Smooth muscle cell (in vitro differentiated cells): ENCODE measurements at regions not wholly inside any gene's neighbourhood (a gene's known extent, or its start where the extent isn't known, plus 50 kb on each side); places are given as distances from the start of the nearest gene placed in this dataset.
A peak's percentile ranks its signal among the peaks of the same experiment; 100 is the strongest.

Experiments
- DNase-seq: peaks from one replicate; lab custom pipeline; 2025; ENCODE audit not compliant: unreplicated experiment; lab: John Stamatoyannopoulos, UW
- H2AFZ ChIP-seq: fragments of 200-600 bp; sonication (generic); 2 replicates; pipeline ENCODE4 v1.6.0; 2016; ENCODE audit warnings: antibody characterized with exemption, low read depth, mild to moderate bottlenecking
- H3F3A ChIP-seq: fragments of 200-600 bp; sonication (generic); 2 replicates; pipeline ENCODE4 v1.6.0; 2017; ENCODE audit warnings: antibody characterized with exemption, low read depth
- H3K27ac ChIP-seq: fragments of 200-600 bp; sonication (generic); 2 replicates; pipeline ENCODE4 v1.5.1; 2016; ENCODE audit warnings: low read depth, mild to moderate bottlenecking
- H3K27me3 ChIP-seq: fragments of 200-600 bp; sonication (generic); 2 replicates; pipeline ENCODE4 v1.6.1; 2016; ENCODE audit warnings: low read depth, mild to moderate bottlenecking
- H3K36me3 ChIP-seq: fragments of 200-600 bp; sonication (generic); 2 replicates; pipeline ENCODE4 v1.5.1; 2016; ENCODE audit warnings: low read depth
- H3K4me1 ChIP-seq: fragments of 200-600 bp; sonication (generic); 2 replicates; pipeline ENCODE4 v1.5.1; 2016; ENCODE audit warnings: low read depth
- H3K4me2 ChIP-seq: fragments of 200-600 bp; sonication (generic); 2 replicates; pipeline ENCODE4 v1.6.0; 2016; ENCODE audit warnings: mild to moderate bottlenecking
- H3K4me3 ChIP-seq: fragments of 200-600 bp; sonication (generic); 2 replicates; pipeline ENCODE4 v1.5.1; 2016; ENCODE audit warnings: mild to moderate bottlenecking
- H3K79me2 ChIP-seq: fragments of 200-600 bp; sonication (generic); 2 replicates; pipeline ENCODE4 v1.6.0; 2016; ENCODE audit warnings: low read depth, mild to moderate bottlenecking
- H3K9ac ChIP-seq: fragments of 200-600 bp; sonication (generic); 2 replicates; pipeline ENCODE4 v1.6.0; 2016; ENCODE audit warnings: low read depth
- H3K9me3 ChIP-seq: fragments of 200-600 bp; sonication (generic); replicated peaks from 2 replicates; pipeline ENCODE4 v1.5.1; 2016; ENCODE audit warnings: low read depth
- H4K20me1 ChIP-seq: fragments of 200-600 bp; sonication (generic); 2 replicates; pipeline ENCODE4 v1.6.0; 2016; ENCODE audit warnings: low read depth
- CTCF ChIP-seq: fragments of 200-600 bp; sonication (generic); IDR thresholded peaks from 2 replicates; pipeline ENCODE4 v1.5.1; 2017; ENCODE audit warnings: borderline replicate concordance, mild to moderate bottlenecking, antibody characterized with exemption; ENCODE audit not compliant: insufficient read depth, poor library complexity, severe bottlenecking
- WGBS: methylation state at CpG from one replicate; pipeline ENCODE4 v1.1.7; 2016; ENCODE audit warnings: low lambda C conversion rate; 5-methylcytosine and 5-hydroxymethylcytosine counted together

- Histone ChIP-seq H3K27ac (no peak overlapping the region), H3F3A (no peaks in the 10 kb centered on the region), H3K27me3 (peaks cover 51% of the 10 kb centered on the region), H2AFZ (no peak overlapping the region), H3K4me3 (no peak overlapping the region), H3K4me1 (no peaks in the 10 kb centered on the region), H3K36me3 (no peaks in the 10 kb centered on the region), H3K9ac (no peak overlapping the region), H4K20me1 (no peaks in the 10 kb centered on the region), H3K9me3 (no peaks in the 10 kb centered on the region), H3K4me2 (no peak overlapping the region), H3K79me2 (no peaks in the 10 kb centered on the region)
- no peak for DNase-seq
- 81% methylated on average over 3 of the region's 3 CpGs for WGBS
- no peak for TF ChIP-seq CTCF
Measured at GRCh38 chr9:36744678-36745077, 172.0 kb downstream of the MELK start.

GRCh38 chr9:36745977-36746376 lies 173.3 kb downstream of the MELK start:
- Histone ChIP-seq H3K79me2 (no peaks in the 10 kb centered on the region), H3K4me3 (no peak overlapping the region), H3K36me3 (no peaks in the 10 kb centered on the region), H3K27me3 (peaks cover 51% of the 10 kb centered on the region), H3K9ac (no peak overlapping the region), H3K9me3 (no peaks in the 10 kb centered on the region), H3F3A (no peaks in the 10 kb centered on the region), H3K4me1 (no peaks in the 10 kb centered on the region), H3K27ac (no peak overlapping the region), H2AFZ (no peak overlapping the region), H3K4me2 (no peak overlapping the region), H4K20me1 (no peaks in the 10 kb centered on the region)
- no peak for DNase-seq
- TF ChIP-seq CTCF: no peak
- WGBS: 84% methylated on average over 11 of the region's 11 CpGs

- no peaks in the 10 kb centered on the region for H3K79me2 ChIP-seq
- no peaks in the 10 kb centered on the region for H3K36me3 ChIP-seq
- H3K4me1 ChIP-seq: no peaks in the 10 kb centered on the region
- H3K9ac ChIP-seq: no peak overlapping the region
- no peaks in the 10 kb centered on the region for H4K20me1 ChIP-seq
- no peak overlapping the region for H2AFZ ChIP-seq
- H3K9me3 ChIP-seq: no peaks in the 10 kb centered on the region
- no peak overlapping the region for H3K27ac ChIP-seq
- no peak for TF ChIP-seq CTCF
- no peak overlapping the region for H3K4me2 ChIP-seq
- H3K27me3 ChIP-seq: peaks cover 51% of the 10 kb centered on the region
- DNase-seq: no peak
- H3F3A ChIP-seq: no peaks in the 10 kb centered on the region
- H3K4me3 ChIP-seq: no peak overlapping the region
- 77% methylated on average over 3 of the region's 3 CpGs for WGBS
Measured at GRCh38 chr9:36746415-36746814, 173.7 kb downstream of the MELK start.

- H3K79me2 ChIP-seq: no peaks in the 10 kb centered on the region
- 35% methylated on average over 13 of the region's 13 CpGs for WGBS
- peaks cover 58% of the 10 kb centered on the region for H3K27me3 ChIP-seq
- no peak overlapping the region for H3K27ac ChIP-seq
- H4K20me1 ChIP-seq: no peaks in the 10 kb centered on the region
- no peak overlapping the region for H3K9ac ChIP-seq
- no peaks in the 10 kb centered on the region for H3K9me3 ChIP-seq
- TF ChIP-seq CTCF: no peak
- DNase-seq: peak; percentile 35
- H3F3A ChIP-seq: no peaks in the 10 kb centered on the region
- H3K4me1 ChIP-seq: no peaks in the 10 kb centered on the region
- H3K4me3 ChIP-seq: no peak overlapping the region
- no peak overlapping the region for H2AFZ ChIP-seq
- no peaks in the 10 kb centered on the region for H3K36me3 ChIP-seq
- H3K4me2 ChIP-seq: no peak overlapping the region
Measured at GRCh38 chr9:36748322-36748899, 175.7 kb downstream of the MELK start.
